ENCODE measurements at regions not wholly inside any gene's neighbourhood (a gene's known extent, or its start where the extent isn't known, plus 50 kb on each side); places are given as distances from the start of the nearest gene placed in this dataset.

DNA sequence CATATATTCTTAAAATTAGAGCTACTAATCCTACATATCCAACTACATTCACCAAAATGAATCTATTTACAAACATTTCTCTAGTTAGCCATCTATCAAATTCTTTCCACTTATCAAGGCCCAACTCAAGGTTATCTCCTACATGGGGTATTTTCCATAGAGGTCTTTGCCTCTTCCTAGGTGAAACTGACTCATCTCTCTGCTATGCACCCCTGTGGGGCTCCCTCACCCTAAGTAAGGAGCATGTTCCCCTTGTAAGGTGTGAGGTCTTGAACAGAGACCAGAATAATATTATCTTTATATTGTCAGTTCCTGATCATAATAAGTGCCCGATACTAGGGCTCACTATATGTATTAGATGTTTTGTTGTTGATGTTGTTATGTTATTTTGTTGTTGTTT, 74.6 kb upstream of the TSC22D2 start:
- Mint-ChIP-seq H3K27ac (ENCODE audit: unreplicated experiment) (no peak overlapping the region), H3K9me3 (ENCODE audit: low read depth) (peaks cover 7% of the 10 kb centered on the region), H3K4me3 (ENCODE audit: unreplicated experiment) (no peak overlapping the region), H3K27me3 (ENCODE audit: low read depth) (no peaks in the 10 kb centered on the region), H3K36me3 (ENCODE audit: low read depth) (peaks cover 4% of the 10 kb centered on the region), H3K4me1 (ENCODE audit: low read depth) (peaks cover 19% of the 10 kb centered on the region)
- TF ChIP-seq, protein P1, sequence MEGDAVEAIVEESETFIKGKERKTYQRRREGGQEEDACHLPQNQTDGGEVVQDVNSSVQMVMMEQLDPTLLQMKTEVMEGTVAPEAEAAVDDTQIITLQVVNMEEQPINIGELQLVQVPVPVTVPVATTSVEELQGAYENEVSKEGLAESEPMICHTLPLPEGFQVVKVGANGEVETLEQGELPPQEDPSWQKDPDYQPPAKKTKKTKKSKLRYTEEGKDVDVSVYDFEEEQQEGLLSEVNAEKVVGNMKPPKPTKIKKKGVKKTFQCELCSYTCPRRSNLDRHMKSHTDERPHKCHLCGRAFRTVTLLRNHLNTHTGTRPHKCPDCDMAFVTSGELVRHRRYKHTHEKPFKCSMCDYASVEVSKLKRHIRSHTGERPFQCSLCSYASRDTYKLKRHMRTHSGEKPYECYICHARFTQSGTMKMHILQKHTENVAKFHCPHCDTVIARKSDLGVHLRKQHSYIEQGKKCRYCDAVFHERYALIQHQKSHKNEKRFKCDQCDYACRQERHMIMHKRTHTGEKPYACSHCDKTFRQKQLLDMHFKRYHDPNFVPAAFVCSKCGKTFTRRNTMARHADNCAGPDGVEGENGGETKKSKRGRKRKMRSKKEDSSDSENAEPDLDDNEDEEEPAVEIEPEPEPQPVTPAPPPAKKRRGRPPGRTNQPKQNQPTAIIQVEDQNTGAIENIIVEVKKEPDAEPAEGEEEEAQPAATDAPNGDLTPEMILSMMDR (IDR thresholded peaks at IDR 0.05) = no peak
- no peak for DNase-seq (ENCODE audit: low spot score)

DNA sequence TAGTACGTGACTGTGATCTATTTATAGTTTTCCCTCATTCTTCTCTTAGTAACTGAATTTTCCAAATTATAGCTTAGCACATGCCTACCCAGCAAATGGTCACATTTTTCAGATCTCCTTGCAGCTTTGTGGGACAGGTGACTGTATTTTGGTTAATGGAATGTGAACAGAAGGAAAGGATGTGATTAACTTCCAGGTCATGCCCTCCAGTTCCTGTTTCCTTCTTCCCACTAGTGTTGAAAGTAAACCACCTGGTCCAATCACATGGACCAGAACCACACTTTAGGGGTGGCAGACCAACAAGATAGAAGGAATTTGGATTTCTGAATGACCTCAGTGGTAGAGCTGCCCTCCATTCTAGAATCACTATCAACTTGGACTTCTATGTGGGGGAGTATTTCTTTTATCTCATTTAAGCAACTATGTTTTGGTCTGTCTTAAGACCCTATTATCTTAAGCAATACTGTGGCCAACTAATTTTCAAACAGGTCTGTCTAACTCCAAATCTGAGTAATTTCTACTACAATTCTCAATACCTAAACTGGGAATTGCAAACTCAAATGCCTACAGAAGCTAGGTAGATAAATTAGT, 76.0 kb upstream of the TSC22D2 start:
- no peaks in the 10 kb centered on the region for H3K9me3 Mint-ChIP-seq (ENCODE audit: low read depth)
- peaks cover 27% of the 10 kb centered on the region for H3K4me1 Mint-ChIP-seq (ENCODE audit: low read depth)
- no peaks in the 10 kb centered on the region for H3K36me3 Mint-ChIP-seq (ENCODE audit: low read depth)
- no peak for DNase-seq (ENCODE audit: low spot score)
- no peak overlapping the region for H3K27ac Mint-ChIP-seq (ENCODE audit: unreplicated experiment)
- no peak overlapping the region for H3K4me3 Mint-ChIP-seq (ENCODE audit: unreplicated experiment)
- H3K27me3 Mint-ChIP-seq (ENCODE audit: low read depth) = no peaks in the 10 kb centered on the region
- TF ChIP-seq, protein P1 (IDR thresholded peaks at IDR 0.05) = no peak

DNA sequence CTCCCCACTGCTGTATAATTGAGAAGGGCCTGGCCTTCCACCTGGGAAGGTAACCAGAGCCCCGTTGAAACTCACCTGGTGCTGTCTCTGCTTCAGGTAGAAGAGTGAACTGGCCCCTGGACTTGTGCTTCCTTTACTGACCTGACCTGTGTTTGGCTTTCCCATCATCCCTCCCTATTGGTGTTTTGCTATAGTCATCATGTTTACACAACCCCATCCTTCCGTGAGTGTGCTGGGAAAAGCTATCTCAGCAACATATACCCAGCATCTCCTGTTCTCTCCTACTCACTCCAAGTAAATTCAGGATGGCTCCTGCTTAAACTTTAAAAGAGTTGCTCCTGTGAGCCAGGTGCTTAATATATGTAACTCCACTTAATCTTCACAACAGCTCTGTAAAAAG, 77.2 kb upstream of the TSC22D2 start:
- Mint-ChIP-seq H3K4me1 (ENCODE audit: low read depth) (peaks cover 24% of the 10 kb centered on the region), H3K9me3 (ENCODE audit: low read depth) (no peaks in the 10 kb centered on the region), H3K27ac (ENCODE audit: unreplicated experiment) (no peak overlapping the region), H3K36me3 (ENCODE audit: low read depth) (no peaks in the 10 kb centered on the region), H3K27me3 (ENCODE audit: low read depth) (no peaks in the 10 kb centered on the region), H3K4me3 (ENCODE audit: unreplicated experiment) (no peak overlapping the region)
- TF ChIP-seq, protein P1 (IDR thresholded peaks at IDR 0.05) = no peak
- no peak for DNase-seq (ENCODE audit: low spot score)

DNA sequence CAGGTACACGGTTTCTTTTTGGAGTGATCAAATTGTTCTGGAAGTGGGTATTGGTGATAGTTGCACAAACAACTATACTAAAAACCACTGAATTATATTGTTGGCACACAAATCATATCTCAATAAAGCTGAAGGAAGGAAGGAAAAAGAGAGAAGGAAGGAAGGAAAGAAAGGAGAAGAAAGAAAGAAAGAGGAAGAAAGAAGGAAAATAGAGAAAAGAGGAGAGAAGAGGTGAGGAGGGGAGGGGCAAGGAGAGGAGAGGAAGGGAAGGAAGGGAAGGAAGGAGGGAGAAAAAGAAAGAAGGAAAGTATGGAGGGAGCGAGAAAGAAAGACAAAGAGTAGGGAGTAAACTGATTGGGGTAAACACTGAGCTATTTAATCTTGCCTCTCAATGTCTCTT, 77.9 kb upstream of the TSC22D2 start:
- DNase-seq (ENCODE audit: low spot score) = no peak
- Mint-ChIP-seq H3K4me1 (ENCODE audit: low read depth) (peaks cover 17% of the 10 kb centered on the region), H3K27ac (ENCODE audit: unreplicated experiment) (no peak overlapping the region), H3K36me3 (ENCODE audit: low read depth) (no peaks in the 10 kb centered on the region), H3K9me3 (ENCODE audit: low read depth) (no peaks in the 10 kb centered on the region), H3K4me3 (ENCODE audit: unreplicated experiment) (no peak overlapping the region), H3K27me3 (ENCODE audit: low read depth) (no peaks in the 10 kb centered on the region)
- TF ChIP-seq, protein P1 (IDR thresholded peaks at IDR 0.05) = no peak

DNA sequence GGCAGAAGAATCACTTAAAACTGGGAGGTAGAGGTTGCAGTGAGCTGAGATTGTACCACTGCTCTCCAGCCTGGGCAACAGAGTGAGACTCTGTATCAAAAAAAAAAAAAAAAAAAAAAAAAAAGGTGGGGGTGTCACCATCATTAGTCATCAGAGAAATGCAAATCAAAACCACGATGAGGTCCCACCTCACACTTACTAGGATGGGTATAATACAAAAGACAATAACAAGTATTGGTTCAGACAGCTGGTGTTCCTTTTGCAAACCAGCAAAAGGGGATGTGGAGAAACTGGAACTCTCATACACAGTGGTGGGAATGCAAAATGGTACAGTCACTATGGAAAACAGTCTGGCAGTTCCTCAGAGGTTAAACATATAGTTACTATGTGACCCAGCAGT, 78.7 kb upstream of the TSC22D2 start:
- H3K4me3 Mint-ChIP-seq (ENCODE audit: unreplicated experiment) = no peak overlapping the region
- no peaks in the 10 kb centered on the region for H3K9me3 Mint-ChIP-seq (ENCODE audit: low read depth)
- DNase-seq (ENCODE audit: low spot score) = no peak
- H3K4me1 Mint-ChIP-seq (ENCODE audit: low read depth) = peaks cover 17% of the 10 kb centered on the region
- H3K36me3 Mint-ChIP-seq (ENCODE audit: low read depth) = no peaks in the 10 kb centered on the region
- no peak overlapping the region for H3K27ac Mint-ChIP-seq (ENCODE audit: unreplicated experiment)
- H3K27me3 Mint-ChIP-seq (ENCODE audit: low read depth) = no peaks in the 10 kb centered on the region
- TF ChIP-seq, protein P1 (IDR thresholded peaks at IDR 0.05) = no peak

Measured in chondrocyte (in vitro differentiated cells).